ENCODE measurements at regions not wholly inside any gene's neighbourhood (a gene's known extent, or its start where the extent isn't known, plus 50 kb on each side); places are given as distances from the start of the nearest gene placed in this dataset. TPM values are rescaled to one million over a fixed set of nuclear protein-coding genes. Genes with fewer than 3 reads are reported as not detected.

DNA sequence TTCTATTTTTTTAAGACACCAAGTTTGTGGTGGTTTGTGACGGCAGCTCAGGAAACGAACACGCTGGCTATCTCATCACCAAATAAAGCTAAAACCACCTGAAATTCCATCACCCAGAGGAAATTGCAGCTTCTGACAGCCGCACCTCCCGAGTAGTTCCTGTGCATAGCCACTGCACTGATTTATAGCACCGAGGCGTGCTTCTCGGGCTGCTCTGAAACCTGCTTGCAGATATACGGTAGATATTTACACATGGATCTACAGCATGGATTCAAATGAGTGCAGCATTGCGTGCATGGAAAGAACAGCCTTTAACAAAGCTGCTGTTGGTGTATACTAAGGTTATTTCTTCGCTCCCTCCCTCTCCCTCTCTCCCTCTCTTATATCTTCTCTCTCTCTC is 153.8 kb downstream of the PHF2 start:
- H2AFZ ChIP-seq (ENCODE audit: insufficient read depth, low read depth, low read length, poor library complexity, severe bottlenecking), result no peak overlapping the region
- H3K27me3 Mint-ChIP-seq, result peaks cover 25% of the 10 kb centered on the region
- H3K36me3 ChIP-seq (replicated peaks in 1 of 2; ENCODE audit: control extremely low read depth in 1 of 2, control insufficient read depth in 1 of 2, extremely low read depth in 1 of 2, insufficient read depth in 2 of 2, low read length in 1 of 2), result no peaks in the 10 kb centered on the region
- no peak for TF ChIP-seq EZH2 (IDR thresholded peaks at IDR 0.05; ENCODE audit: borderline replicate concordance, insufficient read depth, low read depth, low read length, poor library complexity, severe bottlenecking)
- TF ChIP-seq, protein P1, sequence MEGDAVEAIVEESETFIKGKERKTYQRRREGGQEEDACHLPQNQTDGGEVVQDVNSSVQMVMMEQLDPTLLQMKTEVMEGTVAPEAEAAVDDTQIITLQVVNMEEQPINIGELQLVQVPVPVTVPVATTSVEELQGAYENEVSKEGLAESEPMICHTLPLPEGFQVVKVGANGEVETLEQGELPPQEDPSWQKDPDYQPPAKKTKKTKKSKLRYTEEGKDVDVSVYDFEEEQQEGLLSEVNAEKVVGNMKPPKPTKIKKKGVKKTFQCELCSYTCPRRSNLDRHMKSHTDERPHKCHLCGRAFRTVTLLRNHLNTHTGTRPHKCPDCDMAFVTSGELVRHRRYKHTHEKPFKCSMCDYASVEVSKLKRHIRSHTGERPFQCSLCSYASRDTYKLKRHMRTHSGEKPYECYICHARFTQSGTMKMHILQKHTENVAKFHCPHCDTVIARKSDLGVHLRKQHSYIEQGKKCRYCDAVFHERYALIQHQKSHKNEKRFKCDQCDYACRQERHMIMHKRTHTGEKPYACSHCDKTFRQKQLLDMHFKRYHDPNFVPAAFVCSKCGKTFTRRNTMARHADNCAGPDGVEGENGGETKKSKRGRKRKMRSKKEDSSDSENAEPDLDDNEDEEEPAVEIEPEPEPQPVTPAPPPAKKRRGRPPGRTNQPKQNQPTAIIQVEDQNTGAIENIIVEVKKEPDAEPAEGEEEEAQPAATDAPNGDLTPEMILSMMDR (IDR thresholded peaks at IDR 0.05), result no peak
- H3K79me2 ChIP-seq (ENCODE audit: control insufficient read depth, insufficient read depth, low read length), result no peaks in the 10 kb centered on the region
- H3K27ac ChIP-seq (ENCODE audit: low read length in 2 of 2), result no peak overlapping the region
- DNase-seq (no peak), ATAC-seq (ENCODE audit: low read depth) (no peak)
- H3K4me3 ChIP-seq (ENCODE audit: control extremely low read depth in 1 of 5, extremely low read depth in 1 of 5, insufficient read depth in 1 of 5, low read depth in 2 of 5, low read length in 4 of 5), result no peak overlapping the region
- H3K4me1 ChIP-seq (ENCODE audit: control insufficient read depth in 2 of 2, insufficient read depth in 2 of 2, low read length in 2 of 2), result no peaks in the 10 kb centered on the region
- H3K27ac Mint-ChIP-seq, result no peak overlapping the region
- H4K20me1 ChIP-seq (ENCODE audit: control insufficient read depth, insufficient read depth, low read length, poor library complexity, severe bottlenecking), result no peaks in the 10 kb centered on the region
- WGBS (ENCODE audit: insufficient coverage), result 68% methylated on average over 9 of the region's 11 CpGs
- no peak overlapping the region for H3K4me2 ChIP-seq (replicated peaks; ENCODE audit: low read depth, low read length, poor library complexity, severe bottlenecking)
- H3K27me3 ChIP-seq (replicated peaks in 1 of 4; ENCODE audit: control extremely low read depth in 1 of 4, control insufficient read depth in 3 of 4, insufficient read depth in 4 of 4, low read length in 3 of 4), result peaks cover 0 to 10% (median 0%) of the 10 kb centered on the region in 4 experiments
- ChIA-PET CTCF (no interaction called here), POLR2A (no interaction called here)
- H3K4me3 Mint-ChIP-seq, result no peak overlapping the region
- no peak overlapping the region for H3K9ac ChIP-seq (ENCODE audit: low read length)
- H3K9me3 Mint-ChIP-seq (ENCODE audit: insufficient read depth), result peaks cover 10% of the 10 kb centered on the region
- intact Hi-C loops (cut with micrococcal nuclease), result no loop called here
- no peaks in the 10 kb centered on the region for H3K4me1 Mint-ChIP-seq
- H3K9me3 ChIP-seq (ENCODE audit: control extremely low read depth in 1 of 3, control insufficient read depth in 2 of 3, insufficient read depth in 1 of 3, low read length in 2 of 3), result peaks cover 5 to 20% (median 14%) of the 10 kb centered on the region in 3 donors

Small RNAs in the stretch of these regions (small RNA-seq; reads per million reads assigned to genes)
- gene MIR4291 (ENCODE audit: insufficient read length, low read depth, low replicate concordance), result not detected

Measured in B cell (primary cell).